A549 (cell line): ENCODE measurements at regions not wholly inside any gene's neighbourhood (a gene's known extent, or its start where the extent isn't known, plus 50 kb on each side); places are given as distances from the start of the nearest gene placed in this dataset.

Source experiments
- TF ChIP-seq, protein P1 (sequence below): IDR thresholded peaks from 2 replicates; pipeline ENCODE4 v1.6.1; 2012
- TF ChIP-seq, protein P2 (sequence below): fragments of >200 bp; sonication (Bioruptor Twin); formaldehyde crosslinking; IDR thresholded peaks from 3 replicates; pipeline ENCODE4 v1.5.1; 2016

DNA sequence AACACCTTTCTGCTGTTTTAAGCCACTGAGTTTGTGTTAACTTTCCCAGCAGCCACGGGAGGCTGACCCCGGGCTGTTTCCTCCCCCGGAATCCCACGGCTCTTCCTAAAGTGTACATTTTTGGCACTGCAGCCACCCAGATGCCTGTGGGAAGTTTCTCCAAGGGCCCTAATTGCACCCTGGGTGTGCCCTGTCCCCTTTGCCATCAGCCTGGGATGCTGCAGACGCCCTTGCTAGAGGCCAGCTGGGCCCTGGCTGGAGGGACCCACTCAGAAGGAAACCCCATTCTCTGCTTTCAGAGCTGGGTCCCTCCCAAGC lies 883.3 kb downstream of the BRD1 start:
- TF ChIP-seq, protein P1, sequence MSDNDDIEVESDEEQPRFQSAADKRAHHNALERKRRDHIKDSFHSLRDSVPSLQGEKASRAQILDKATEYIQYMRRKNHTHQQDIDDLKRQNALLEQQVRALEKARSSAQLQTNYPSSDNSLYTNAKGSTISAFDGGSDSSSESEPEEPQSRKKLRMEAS = no peak
- TF ChIP-seq, protein P2, sequence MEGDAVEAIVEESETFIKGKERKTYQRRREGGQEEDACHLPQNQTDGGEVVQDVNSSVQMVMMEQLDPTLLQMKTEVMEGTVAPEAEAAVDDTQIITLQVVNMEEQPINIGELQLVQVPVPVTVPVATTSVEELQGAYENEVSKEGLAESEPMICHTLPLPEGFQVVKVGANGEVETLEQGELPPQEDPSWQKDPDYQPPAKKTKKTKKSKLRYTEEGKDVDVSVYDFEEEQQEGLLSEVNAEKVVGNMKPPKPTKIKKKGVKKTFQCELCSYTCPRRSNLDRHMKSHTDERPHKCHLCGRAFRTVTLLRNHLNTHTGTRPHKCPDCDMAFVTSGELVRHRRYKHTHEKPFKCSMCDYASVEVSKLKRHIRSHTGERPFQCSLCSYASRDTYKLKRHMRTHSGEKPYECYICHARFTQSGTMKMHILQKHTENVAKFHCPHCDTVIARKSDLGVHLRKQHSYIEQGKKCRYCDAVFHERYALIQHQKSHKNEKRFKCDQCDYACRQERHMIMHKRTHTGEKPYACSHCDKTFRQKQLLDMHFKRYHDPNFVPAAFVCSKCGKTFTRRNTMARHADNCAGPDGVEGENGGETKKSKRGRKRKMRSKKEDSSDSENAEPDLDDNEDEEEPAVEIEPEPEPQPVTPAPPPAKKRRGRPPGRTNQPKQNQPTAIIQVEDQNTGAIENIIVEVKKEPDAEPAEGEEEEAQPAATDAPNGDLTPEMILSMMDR = no peak
